Activated CD4-positive, alpha-beta T cell treated with anti-CD3 and anti-CD28 coated beads, Interleukin-2, Interleukin-6, amounts not matched to agents 100 ng/mL and 50 ng/mL, durations not matched to agents 16 hours and 8 hours (primary cell): ENCODE measurements at regions not wholly inside any gene's neighbourhood (a gene's known extent, or its start where the extent isn't known, plus 50 kb on each side); places are given as distances from the start of the nearest gene placed in this dataset.

ENCODE experiments used
- DNase-seq: peaks from one replicate; pipeline ENCODE4 v3.0.0-alpha.2; 2020

GRCh38 chr17:45688820-45689219 is 95.3 kb upstream of the CRHR1 start:
- no peak for DNase-seq

GRCh38 chr17:45689451-45689850 is 94.7 kb upstream of the CRHR1 start:
- DNase-seq, result no peak

DNA sequence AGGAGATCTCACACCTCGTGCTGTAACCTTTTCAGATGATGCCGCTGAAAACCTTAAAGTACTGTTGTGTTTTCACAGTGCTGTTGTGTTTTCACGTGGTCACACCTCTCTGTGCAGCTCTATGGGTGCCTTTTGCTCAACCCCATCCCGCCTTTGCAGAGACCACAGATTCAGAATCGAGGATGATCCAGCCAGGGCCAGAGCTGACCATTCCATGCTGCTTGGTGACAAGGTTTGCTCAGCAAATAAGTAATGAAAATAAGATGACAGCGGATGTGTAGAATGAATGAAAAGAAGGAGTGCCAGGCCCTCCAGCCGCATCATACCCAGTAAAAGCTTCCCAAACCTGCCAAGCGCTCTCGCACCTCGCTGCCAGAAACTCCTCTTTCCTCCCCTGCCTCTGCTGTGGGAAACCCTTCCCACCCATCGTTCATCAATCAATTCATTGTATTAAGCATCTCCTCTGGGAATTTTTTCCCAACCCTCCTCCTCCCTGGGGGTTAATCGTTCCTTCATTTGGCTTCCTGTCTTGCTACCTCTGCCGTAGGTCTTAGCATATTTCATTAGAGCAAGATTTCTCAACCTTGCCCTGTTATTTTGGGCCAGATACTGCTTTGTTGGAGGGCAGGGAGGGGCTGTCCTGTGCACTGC is 93.4 kb upstream of the CRHR1 start:
- no peak for DNase-seq

- DNase-seq, result no peak
These were observed 91.5 kb upstream of the CRHR1 start for GRCh38 chr17:45692661-45693060.

GRCh38 chr17:45693792-45694191 is 90.3 kb upstream of the CRHR1 start:
- DNase-seq, result no peak

- no peak for DNase-seq
These were observed 87.7 kb upstream of the CRHR1 start for GRCh38 chr17:45696442-45696841.

DNA sequence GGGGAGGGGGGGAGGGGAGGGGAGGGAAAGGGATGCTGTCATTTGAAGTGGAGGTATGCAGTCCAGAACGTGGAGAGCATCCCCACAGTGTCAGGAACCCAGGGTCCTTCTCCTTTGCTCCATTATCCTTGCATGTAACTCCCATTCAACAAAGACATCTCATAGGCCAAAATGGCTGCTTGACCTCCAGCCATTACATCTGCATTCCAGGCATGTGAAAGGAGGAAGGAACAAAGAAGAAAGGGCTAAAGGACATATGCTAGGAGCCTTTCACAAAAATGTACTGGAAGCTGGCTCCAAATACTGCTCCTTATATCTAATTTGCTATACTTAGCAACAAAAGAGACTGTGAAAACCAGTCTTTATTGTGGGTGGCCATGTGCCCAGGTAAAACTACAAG is 87.0 kb upstream of the CRHR1 start:
- no peak for DNase-seq

GRCh38 chr17:45700171-45701090 is 83.7 kb upstream of the CRHR1 start:
- DNase-seq, result no peak

- no peak for DNase-seq
These were observed 81.4 kb upstream of the CRHR1 start for GRCh38 chr17:45702666-45703266.

- DNase-seq, result no peak
These were observed 80.8 kb upstream of the CRHR1 start for GRCh38 chr17:45703348-45703747.

GRCh38 chr17:45703806-45704205 is 80.3 kb upstream of the CRHR1 start:
- no peak for DNase-seq

- no peak for DNase-seq
These were observed 79.9 kb upstream of the CRHR1 start for GRCh38 chr17:45704251-45704650.

GRCh38 chr17:45705123-45706009 is 78.8 kb upstream of the CRHR1 start:
- DNase-seq, result peak; percentile 2

DNA sequence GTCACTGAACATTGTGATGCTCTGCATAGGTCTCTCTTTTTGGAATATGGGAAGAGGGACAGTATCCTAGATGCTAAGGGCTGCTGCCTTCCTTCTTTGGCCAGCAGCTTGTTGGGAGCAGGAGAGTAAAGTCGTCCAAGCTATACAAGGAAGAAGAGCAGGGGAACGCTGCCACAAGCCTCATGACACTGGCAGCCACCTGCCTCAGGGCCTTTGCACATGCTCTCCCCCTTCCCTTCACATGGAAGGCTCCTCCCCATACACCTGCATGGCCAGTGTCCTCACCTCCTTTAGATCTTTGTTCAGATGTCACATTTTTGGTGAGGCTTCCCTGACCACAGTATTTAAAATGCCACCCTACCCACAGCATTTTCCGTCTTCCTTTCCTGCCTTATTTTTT is 78.1 kb upstream of the CRHR1 start:
- DNase-seq, result no peak

DNA sequence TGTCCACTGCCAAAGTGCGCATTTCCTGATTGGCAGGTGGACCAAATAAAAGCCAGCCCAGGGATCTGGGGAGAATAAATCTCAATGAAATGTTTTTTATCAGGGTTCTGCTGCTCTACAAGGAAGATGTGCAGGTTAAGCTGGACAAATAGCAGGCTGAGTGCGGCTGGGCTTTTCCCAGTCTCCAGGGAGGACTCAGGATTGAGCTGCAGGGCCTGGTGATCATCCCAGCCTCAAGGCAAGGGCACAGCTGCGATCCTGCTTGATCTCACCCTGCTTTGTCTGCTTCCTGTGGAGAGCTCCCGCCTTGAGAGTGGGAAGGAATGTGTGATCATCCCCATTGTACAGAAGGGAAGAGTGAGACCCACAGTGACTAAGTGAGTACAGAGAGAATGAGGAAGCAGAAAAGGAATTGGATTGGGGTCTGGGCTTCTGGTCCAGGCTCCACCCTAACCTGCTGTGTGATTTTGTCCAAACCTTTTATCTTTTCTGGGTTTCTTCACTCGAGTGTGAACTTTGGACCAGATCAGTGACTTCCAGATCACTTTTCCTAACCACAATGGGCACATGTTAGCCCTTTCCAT is 75.3 kb upstream of the CRHR1 start:
- no peak for DNase-seq

DNA sequence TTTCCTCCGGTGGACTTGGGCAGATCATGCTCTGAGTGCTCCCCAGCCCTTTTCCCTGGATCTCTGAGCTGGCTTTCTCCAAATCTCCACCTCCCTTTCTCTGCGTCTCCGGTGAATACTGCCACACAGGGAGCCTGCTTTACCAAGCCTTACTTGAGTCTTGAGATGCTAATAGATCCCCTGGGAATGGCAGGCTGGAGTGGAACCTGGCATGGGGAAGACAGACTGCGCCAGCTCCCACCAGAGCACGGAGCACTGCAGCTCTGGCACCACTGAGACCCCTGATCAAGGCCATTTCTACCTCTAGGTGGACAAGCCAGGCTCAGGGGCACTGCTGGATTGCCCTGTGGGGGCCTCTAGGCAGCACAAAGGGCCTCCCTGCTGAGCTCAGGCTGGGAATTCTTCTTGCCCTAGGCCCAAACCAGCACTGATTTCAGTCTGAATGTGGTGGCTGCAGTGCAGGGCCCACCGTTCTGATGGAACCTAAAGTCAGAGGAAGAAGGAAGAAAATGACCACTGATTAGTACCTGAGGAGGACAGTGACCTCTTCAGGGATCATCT is 74.3 kb upstream of the CRHR1 start:
- DNase-seq, result no peak

DNA sequence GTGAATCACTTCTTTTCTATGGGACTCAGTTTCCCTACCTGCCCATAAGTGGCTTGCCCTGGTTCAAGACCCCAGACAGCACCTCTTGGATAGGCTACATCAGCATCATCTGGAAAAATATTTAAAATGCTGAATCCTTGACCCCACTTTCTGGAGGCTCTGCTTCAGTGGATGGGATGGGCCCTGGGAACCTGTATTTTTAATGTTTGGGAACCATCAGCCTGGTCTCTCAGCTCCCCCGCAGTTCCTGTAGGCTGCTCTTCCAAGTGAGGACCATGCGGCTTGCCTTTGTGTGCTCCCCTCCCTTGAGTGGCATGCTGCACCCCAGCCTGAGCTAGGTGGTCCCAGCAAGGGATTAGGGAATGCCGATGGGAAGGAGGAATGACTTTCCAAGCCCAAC is 68.3 kb upstream of the CRHR1 start:
- DNase-seq, result no peak

GRCh38 chr17:45718791-45719190 is 65.3 kb upstream of the CRHR1 start:
- DNase-seq, result no peak

GRCh38 chr17:45719335-45720071 is 64.6 kb upstream of the CRHR1 start:
- no peak for DNase-seq

DNA sequence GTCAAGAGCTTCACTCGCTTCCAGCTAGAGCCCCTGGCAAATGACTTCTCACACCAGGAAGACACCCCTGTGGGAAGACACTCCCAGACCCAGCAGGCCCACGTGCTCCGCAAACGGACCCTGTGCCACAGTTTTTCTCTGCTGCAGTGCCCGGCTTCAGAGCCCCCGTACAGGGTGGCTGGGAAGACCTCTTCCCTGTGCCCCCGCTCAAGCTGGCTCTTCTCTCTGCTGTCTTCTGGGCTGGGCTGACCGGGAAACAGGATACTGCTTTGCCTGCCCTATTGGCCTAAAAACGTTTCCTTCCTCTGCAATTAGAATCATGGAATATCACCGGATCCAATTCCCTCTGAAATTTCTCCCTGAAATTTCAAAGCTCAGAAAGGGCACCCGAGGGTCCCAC is 63.7 kb upstream of the CRHR1 start:
- no peak for DNase-seq

DNA sequence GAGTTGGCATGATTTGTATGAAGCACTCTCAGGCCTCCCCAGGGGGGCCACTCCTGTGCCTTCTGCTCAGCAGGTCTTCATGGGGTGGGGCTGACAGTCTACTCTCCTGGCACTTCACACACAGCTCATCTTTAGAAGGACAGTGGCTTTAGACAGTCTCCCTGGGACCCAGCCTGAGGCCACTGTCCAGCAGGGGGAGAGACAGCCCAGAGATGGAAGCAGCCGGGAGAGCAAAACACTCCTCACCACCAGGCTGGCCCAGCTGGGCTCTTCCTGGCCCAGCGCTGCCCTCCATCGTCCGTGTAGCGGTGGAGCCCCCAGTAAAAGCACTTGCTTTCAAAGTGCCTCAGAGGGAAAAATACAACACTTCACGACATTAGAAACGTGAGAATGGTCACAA is 62.0 kb upstream of the CRHR1 start:
- DNase-seq, result no peak
